NCI-H748 treated with DMSO at 0.1 percent for 48 hours (cell line): ENCODE measurements at regions not wholly inside any gene's neighbourhood (a gene's known extent, or its start where the extent isn't known, plus 50 kb on each side); places are given as distances from the start of the nearest gene placed in this dataset.

Source experiments
- DNase-seq: peaks from one replicate; lab custom pipeline; 2025; lab: John Stamatoyannopoulos, UW

DNA sequence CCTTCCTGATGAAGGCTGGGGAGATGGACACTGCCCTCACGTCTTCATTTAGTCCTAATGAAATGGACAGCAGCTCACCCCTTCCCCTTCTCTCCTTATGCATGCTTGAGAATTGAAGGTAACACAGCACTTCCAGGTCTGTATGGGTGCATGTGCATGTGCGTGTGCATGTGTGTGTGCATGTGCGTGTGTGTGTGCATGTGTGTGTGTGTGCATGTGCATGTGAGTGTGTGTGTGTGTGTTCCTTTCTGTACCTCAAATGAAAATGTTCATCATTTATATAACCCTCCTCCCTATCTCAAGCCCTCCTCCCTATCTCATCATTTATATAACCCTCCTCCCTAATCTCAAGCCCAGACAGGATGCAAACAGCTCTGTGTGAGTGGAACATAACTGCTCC lies 444.8 kb downstream of the MAT2B start:
- no peak for DNase-seq

DNA sequence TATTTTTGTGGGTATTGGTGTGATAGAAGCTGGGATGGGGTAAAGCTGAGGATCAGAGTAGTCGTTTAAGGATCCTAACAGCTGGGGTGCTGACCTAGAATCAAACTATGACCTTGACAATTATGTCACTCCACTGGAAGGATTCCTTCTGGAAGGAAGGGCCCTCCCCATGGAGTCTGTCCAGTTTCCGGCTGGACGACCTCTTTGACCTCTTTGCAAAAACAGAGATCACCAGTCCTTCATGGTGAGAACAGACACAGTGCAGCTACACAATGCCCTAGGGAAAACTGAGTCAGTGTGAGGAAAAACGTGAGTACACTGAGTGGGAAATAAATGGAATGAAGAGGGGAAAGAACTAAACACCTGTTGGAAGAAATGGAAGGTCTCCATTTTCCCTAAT lies 445.6 kb downstream of the MAT2B start:
- no peak for DNase-seq

DNA sequence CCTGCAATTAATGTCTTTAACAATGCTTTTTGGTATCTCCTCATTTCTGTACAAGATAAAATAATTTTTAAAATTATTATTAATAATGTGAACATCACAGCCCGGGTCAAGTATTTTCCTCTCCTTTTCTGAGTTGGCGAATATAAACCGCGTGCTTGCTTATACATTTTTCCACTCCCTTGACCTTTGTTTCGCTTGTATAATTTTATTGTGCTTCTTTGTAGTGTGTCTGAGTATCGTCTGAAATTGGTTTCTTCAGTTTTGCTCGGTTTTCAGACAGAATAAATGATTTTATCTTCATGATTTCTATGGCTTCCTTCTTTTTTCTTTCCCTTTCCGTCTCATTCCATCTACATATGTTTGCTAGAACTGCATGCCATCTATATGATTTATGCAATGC lies 448.5 kb downstream of the MAT2B start:
- no peak for DNase-seq

DNA sequence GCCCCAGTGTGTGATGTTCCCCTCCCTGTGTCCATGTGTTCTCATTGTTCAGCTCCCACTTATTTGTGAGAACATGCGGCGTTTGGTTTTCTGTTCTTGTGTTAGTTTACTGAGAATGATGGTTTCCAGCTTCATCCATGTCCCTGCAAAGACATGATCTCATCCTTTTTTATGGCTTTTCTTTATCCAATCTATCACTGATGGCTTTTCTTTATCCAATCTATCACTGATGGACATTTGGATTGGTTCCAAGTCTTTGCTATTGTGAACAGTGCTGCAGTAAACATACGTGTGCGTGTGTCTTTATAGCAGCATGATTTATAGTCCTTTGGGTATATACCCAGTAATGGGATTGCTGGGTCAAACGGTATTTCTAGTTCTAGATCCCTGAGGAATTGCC lies 455.8 kb downstream of the MAT2B start:
- peak; percentile 49 for DNase-seq

DNA sequence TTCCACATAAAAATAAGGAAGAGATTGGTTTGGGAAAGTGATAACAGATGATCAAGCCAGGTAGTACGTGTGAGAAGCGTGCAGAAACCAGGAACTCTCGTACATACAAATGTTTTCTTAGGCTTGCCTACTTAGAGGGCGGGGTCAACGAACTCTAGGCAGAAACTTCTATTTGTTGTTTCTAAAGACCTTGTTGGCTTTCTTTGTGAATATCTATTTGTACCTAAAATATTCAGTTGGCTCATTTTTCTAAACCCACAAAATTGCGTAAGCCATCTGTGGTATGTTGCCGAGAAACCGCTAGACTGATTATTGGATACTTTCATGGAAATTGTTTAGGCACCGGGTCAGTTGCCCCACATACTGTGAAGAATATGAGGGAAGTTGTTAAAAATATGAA lies 458.5 kb downstream of the MAT2B start:
- no peak for DNase-seq

DNA sequence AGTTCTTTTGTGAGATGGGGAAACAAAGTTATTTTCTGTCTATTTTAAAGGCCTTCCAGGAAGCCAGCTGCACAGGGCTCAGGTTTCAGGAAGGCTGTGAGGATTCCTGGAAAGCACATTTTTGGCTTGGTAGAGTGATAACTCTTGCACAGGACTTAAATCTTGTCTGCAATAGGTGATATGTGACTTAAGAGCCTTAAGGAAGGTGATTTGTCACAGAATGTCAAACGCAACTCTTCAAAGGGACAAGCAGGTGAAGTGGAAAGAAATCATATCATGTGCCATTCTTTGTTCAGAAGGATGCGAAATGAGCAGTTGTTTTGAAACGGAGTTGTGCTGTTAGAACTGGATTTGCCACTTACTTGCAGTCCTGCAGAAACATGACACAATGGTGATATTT lies 459.3 kb downstream of the MAT2B start:
- DNase-seq: no peak

DNA sequence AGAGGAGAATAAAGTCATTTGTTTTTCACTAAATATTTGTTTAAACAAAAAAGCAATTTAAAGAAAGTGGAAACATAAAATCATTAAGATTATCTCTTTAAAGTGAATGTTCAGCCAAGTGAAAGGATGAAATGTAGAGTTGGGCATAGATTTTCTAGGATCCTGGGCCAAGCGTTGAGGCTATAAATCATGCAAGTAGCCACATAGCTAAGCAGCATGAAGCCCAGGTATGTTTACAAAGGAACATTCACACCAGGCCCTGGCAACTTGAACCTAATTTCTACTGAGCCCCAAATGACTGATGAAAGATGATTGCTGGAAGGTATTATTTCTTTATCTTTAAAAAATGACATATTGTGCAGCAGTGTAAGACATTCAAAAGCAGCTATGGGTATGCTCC lies 461.8 kb downstream of the MAT2B start:
- no peak for DNase-seq

DNA sequence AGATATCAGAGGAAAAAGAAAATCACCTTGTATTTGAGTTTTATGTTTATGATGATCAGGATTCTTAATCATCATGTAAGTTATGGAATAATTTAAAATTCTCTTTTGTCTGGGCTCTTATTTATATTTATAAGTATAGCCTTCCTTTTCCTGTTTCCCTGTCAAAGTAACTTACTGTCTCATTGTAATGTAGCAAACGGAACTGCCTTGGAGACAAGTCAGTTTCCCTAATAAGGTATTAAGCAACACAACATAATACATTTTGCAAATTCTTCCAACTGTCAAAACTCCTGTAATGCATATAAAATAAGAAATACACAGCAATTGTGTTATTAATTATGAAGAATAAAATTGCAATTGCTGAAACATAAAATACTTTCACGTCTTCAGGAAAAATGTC lies 463.2 kb downstream of the MAT2B start:
- no peak for DNase-seq

DNA sequence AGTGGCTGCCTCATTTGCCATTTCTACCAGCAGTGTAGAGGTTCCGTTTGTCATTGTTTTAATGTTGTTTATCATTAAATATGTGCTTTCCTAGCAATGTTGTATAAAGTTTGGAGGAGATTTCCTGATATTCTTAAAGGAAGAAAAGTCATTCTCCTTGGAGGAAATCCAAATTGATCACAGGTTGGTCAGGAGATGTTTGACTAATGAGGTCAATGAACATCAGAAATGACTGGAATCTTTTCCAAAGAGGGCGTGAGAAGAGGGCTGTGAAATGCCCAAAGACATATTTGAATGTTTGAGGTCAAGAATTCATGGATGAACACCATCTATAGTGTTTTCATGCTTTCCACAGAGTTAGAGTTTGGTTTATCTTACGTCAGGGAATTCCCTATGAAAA lies 471.3 kb downstream of the MAT2B start:
- DNase-seq: no peak

DNA sequence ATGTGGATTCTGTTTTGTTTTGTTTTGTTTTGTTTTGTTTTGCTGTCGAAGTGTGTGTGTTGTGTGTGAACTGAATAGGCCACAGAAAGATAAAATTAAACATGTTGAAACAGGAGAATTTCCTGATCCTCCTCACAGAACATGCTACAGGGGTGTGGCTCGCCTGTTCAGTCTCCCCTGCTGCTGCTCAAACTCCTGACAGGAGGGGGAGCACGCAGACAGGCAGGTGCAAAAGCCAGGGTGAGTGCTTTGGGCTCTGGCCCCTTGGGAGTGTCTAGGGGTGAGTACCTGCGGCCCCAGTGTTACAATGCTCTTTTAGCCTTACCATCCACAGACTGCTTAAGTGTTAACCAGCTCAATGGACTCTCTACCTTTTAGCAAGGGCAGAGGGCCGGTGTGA lies 473.5 kb downstream of the MAT2B start:
- DNase-seq: peak; percentile 17

DNA sequence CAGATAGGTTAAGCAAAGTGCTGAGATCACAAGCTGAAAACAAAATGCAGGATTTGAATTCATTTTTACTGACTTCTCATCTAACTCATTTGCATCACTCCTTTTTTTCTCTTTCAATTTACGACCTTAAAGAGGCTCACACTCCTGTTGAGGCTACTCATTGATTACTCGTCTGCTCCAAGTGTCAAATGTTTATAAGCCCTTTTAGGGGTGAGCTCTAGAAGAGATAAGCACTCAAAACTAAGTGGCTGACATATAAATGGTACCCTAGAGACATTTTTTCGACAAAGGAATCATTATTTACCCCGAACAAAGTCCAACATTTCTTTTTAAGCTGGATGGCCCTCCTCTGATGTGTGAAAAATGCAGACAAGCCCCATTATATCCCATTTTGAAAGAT lies 483.1 kb downstream of the MAT2B start:
- DNase-seq: peak; percentile 27

DNA sequence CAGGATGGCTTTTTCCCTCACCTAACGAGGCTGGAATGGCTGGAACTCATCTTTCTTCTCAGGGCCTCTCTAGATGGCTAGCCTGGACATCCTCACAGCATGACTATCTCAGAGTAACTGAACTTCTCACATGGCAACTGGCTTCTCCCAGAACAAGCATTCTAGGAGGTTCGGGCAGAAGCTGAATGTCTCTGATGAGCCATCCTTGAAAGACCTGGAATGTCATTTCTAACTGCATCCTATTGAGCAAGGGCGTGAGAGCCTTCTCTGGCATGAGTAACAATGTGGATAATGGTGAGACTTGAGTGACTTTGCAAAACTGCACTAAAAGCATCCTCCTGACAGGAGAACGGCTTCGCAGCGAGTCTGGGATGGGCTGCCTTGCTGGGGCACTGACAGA lies 487.7 kb downstream of the MAT2B start:
- no peak for DNase-seq

DNA sequence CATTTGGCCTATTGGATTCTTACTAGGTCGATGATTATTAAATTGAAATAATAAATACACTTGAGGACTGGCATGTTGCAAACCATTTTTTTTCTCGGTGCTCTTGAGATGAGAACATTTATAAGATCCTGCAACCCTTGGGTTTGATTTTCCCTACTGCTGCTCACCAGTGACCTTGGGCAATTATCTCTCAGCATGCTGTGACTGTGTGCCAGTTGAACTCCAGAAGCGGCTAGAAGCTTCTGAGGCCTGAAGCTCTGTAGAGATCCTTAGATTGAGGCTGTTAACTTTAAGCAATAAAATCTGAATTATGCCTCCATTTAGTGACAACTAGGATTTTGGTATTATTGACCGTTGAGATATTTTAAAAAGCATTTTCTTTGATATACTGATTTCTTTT lies 489.8 kb downstream of the MAT2B start:
- DNase-seq: no peak

DNA sequence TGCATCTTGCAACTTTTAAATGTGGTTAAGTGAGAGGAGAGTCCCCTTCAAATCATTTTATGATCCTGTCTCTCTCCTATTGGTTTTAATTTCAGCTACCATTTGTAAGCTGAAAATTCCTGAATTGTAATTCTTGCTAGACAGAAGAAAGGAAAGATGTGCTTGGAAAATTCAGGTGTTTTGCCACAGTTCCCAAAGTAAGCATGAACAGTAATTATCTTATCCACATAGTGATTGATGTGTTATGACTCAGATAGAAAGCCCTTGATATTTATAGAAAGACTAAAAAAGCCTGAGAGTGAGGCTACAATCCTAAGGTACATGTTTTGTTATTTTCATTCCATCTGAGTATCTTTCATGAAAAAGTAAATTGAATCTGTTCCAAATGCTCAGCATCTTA lies 492.5 kb downstream of the MAT2B start:
- no peak for DNase-seq

DNA sequence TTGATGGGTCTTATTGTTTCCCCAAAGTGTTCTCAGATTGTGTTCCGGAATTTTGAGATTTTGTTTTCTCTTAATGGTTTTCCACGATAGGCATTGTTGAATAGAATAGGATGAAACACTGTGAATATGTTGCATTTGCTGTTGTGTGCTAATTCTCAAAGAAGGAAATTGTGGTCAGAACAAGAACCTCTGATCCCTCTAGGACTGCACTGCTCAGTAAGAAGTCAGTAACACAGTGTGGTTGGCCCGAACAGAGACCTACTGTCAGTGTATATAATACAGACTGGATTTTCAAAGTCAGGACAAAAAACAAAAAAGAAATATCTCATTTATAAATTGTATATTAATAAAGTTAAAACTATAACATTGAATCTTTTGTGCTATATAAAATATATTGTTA lies 494.8 kb downstream of the MAT2B start:
- no peak for DNase-seq

DNA sequence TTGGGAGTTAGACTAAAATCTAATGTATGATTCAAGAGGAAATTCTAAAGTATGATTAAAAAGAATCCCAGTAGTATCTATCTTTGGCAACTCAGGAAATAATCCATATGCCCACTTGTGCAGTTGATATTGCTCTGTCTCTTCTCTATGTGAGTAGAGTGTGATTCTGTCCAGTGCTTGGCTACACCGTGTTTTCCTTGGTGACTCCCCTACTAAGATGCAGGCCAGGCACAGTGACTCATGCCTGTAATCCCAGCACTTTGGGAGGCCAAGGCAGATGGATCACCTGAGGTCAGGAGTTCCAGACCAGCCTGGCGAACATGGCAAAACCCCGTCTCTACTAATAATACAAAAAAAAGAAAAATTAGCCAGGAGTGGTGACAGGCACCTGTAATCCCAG lies 495.4 kb downstream of the MAT2B start:
- DNase-seq: no peak

DNA sequence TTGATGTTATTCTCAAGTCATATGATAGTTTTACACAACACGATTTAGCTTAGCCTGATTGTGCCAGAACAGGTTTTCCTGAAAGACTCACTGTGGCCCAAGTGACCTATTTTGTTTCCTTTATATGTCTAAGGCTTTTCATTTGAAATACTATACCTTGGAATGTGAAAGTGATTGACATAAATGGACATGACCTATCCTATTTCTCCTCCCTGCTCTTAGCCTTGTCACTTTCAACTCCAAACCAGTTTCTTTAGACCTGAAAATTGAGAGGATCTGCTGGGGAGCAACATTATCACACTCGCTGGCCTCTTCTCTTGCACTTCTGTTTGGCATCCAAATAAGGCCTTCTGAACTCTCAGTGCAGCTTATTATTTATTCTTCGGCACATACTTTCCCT lies 496.8 kb downstream of the MAT2B start:
- no peak for DNase-seq

DNA sequence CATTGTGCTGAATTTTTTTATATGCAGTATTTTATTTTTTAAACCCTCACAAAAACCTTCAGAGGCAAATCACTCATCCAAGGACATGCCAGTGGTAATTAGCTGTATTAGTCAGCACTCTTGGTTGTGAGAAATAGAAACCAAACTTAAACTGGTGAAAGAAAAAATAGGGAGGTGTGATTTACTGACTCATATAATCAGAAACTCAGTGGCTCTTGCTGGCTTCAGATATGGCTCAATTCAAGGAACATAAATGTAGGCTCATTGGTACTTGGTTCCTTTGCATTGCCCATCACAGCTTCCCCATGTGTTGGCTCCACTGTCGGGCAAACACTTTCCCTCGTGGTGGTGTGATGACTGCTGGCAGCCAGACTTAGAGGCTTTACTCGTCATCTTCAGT lies 497.2 kb downstream of the MAT2B start:
- DNase-seq: no peak

DNA sequence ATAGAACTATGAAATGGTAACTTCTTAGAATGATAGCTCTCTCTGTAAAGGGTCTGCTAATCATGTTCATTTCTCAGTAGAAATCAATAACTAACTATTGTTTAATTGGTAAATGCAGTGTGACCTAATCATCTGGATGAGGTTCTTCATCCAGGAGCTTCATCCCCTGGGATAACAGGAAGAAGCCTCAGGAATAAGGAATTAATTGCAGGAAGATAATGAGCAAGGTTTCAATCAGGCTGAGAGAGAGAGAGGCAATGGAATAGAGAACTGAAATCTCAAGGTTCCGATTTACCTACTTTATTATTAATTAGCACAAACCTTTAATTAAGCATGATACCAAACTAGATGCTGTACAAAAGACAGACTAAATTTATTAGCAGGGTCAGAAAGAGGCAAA lies 499.7 kb downstream of the MAT2B start:
- DNase-seq: no peak

DNA sequence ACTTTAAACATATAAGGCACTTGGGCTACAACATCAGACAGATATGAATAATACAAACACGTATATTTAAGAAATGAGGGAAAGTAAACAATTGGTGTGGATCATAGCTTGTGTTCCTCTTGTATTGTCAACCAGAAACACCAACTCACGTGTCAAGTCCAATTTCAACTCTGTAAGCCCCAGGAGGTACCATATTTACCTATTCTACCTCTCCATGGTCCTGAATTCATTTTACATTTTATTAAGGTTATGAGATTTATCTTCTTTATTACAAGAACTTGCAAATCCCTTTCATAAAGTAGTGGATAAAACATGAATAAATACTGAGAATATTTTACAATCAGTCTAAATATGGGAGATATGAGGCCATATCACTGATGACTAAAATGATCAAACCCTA lies 501.6 kb downstream of the MAT2B start:
- DNase-seq: no peak

DNA sequence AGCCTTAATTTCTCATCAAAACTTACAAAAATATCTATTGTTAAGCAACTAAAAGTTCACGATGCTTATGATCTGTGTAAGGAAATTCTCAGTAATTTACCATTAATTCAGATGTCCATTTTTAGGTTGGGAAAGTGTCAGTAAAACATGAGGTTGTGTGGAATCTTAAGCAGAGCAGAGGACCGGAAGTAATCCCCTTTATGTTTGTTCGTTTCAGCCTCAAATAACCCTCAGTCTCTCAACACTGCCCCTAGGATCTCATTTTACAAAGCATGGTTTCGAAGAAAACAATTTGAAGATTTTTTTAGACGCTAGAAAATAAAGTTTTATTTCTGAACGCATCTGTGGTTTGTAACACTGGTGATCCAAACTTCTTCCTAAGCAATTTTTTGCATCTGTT lies 504.2 kb downstream of the MAT2B start:
- no peak for DNase-seq

DNA sequence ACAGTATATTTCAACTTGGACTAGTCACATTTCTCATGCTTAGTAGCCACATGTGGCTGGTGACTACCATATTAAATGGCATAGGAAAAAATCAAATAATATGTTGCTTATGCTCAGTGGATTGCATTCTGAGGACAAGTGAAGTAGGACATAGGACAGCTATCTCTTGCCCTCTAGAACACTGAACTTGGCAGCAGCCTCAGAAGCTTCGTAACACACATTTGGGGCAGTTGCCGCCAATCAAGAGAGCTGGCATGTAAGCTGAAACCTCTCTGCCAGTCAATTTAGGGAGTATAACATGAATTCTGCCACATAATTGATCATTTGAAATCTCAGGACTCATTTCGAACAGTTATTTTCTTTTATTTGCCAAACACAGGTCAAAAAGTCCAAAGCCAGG lies 505.5 kb downstream of the MAT2B start:
- no peak for DNase-seq

DNA sequence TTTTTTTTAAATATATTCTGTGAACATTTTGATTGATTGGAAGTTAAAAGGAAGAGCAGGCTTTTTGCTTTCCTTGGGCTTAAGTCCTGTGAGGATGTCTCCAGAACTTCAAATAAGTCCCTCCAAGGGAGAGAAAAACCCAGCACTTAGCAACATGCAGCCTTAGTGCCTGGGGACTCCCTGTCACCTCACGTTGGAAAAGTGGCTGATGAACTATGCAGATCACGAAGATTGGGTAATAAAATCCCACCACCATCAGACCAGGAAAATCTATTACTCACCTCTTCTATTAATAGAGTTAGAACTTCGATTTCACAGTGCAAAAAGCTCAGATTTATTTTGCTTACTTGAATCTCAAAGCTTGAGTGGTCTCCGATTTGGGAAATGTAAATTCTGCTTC lies 507.0 kb downstream of the MAT2B start:
- DNase-seq: no peak

DNA sequence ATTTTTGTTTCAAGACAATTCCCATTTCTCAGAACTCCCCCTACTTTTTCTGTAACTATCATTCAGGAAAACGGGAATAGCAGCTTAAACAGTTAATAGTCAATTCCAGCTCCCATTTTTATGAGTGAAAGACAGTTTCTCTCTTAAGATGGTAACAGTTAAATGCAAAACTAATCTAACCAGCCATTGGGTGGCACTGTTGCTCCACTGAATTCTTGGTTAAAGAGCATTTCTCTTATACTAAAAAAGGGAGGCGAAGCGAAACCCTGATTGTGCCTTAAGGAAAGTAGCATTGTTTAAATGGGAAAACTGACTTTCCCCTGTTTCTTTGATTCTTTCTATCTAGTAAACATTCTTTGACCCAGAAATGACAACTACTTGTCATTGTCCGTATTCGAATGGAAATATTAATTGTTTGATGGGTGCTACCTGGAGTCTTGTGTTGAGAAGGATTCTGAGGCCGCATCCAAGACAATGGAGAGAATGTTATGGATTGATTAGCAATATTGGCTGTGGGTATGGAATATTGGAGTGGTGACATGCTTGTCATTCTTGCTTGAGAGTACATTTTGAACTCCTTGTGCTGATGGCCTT lies 507.8 kb downstream of the MAT2B start:
- peak; percentile 66 for DNase-seq

DNA sequence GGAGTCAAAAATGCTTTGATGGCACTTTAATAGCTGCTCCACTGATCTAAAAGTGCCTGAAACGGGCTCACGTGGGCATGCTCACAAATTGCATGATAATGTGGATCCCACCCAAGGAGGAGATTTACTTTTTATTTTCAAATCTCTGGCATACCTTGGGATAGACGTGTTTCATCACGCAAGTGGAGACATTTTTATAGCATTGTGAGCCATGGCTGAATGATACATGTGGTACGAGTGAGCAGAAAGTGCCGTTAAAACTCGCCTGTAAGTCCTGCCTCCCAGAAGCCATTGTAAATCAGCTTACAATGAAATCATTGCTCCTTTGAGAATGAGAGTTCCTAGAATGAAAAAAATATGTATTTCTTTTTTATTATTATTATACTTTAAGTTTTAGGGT lies 514.7 kb downstream of the MAT2B start:
- no peak for DNase-seq
